GM06990 (cell line): ENCODE measurements at regions not wholly inside any gene's neighbourhood (a gene's known extent, or its start where the extent isn't known, plus 50 kb on each side); places are given as distances from the start of the nearest gene placed in this dataset.

Experiments
- DNase-seq: peaks from one replicate; pipeline ENCODE4 v3.0.0-alpha.2; 2011; ENCODE audit not compliant: insufficient read length; ENCODE audit errors: extremely low read depth
- H3K27me3 ChIP-seq: replicated peaks from 2 replicates; pipeline ENCODE4 v1.6.0; 2011; ENCODE audit warnings: low read length; ENCODE audit not compliant: control insufficient read depth, insufficient read depth
- H3K36me3 ChIP-seq: 2 replicates; pipeline ENCODE4 v1.5.1; 2011; ENCODE audit warnings: low read length; ENCODE audit not compliant: control insufficient read depth, insufficient read depth
- H3K4me3 ChIP-seq: replicated peaks from 2 replicates; pipeline ENCODE4 v1.5.1; 2011; ENCODE audit warnings: low read depth, mild to moderate bottlenecking, control low read depth, low read length
- CTCF ChIP-seq: IDR thresholded peaks from 2 replicates; pipeline ENCODE4 v1.5.1; 2011; ENCODE audit warnings: low read length, control low read depth, mild to moderate bottlenecking, inconsistent platforms; ENCODE audit not compliant: insufficient read depth, poor library complexity, severe bottlenecking

GRCh38 chr2:79432731-79433146 is 80.1 kb upstream of the CTNNA2 start:
- TF ChIP-seq CTCF: no peak
- no peak overlapping the region for H3K4me3 ChIP-seq
- H3K27me3 ChIP-seq: no peaks in the 10 kb centered on the region
- no peaks in the 10 kb centered on the region for H3K36me3 ChIP-seq
- DNase-seq: no peak

GRCh38 chr2:79428745-79429144 is 84.1 kb upstream of the CTNNA2 start:
- H3K4me3 ChIP-seq: no peak overlapping the region
- DNase-seq: no peak
- no peaks in the 10 kb centered on the region for H3K27me3 ChIP-seq
- no peak for TF ChIP-seq CTCF
- H3K36me3 ChIP-seq: no peaks in the 10 kb centered on the region

- H3K27me3 ChIP-seq: no peaks in the 10 kb centered on the region
- no peak overlapping the region for H3K4me3 ChIP-seq
- DNase-seq: no peak
- H3K36me3 ChIP-seq: no peaks in the 10 kb centered on the region
- TF ChIP-seq CTCF: no peak
These were observed 98.2 kb upstream of the CTNNA2 start for GRCh38 chr2:79414690-79415089.

GRCh38 chr2:79394485-79394859 is 118.4 kb upstream of the CTNNA2 start:
- no peak for TF ChIP-seq CTCF
- H3K27me3 ChIP-seq: no peaks in the 10 kb centered on the region
- H3K36me3 ChIP-seq: no peaks in the 10 kb centered on the region
- H3K4me3 ChIP-seq: no peak overlapping the region
- no peak for DNase-seq

- no peak for DNase-seq
- Histone ChIP-seq H3K36me3 (no peaks in the 10 kb centered on the region), H3K4me3 (no peak overlapping the region), H3K27me3 (no peaks in the 10 kb centered on the region)
- TF ChIP-seq CTCF: no peak
These were observed 118.9 kb upstream of the CTNNA2 start for GRCh38 chr2:79393806-79394484.
